Neural progenitor cell (in vitro differentiated cells): ENCODE measurements at regions not wholly inside any gene's neighbourhood (a gene's known extent, or its start where the extent isn't known, plus 50 kb on each side); places are given as distances from the start of the nearest gene placed in this dataset.

Experiments
- DNase-seq: peaks from one replicate; pipeline ENCODE4 v3.0.0-alpha.2; 2016; ENCODE audit warnings: low spot score
- H2AFZ ChIP-seq: fragments of 200-600 bp; sonication (generic); replicated peaks from 2 replicates; pipeline ENCODE4 v1.6.1; 2016; ENCODE audit warnings: antibody characterized with exemption
- H3F3A ChIP-seq: fragments of 200-600 bp; sonication (generic); 2 replicates; pipeline ENCODE4 v1.6.1; 2016; ENCODE audit warnings: antibody characterized with exemption, low read depth
- H3K27ac ChIP-seq: fragments of 200-600 bp; sonication (generic); 2 replicates; pipeline ENCODE4 v1.5.1; 2016; ENCODE audit warnings: mild to moderate bottlenecking
- H3K27me3 ChIP-seq: fragments of 200-600 bp; sonication (generic); 2 replicates; pipeline ENCODE4 v1.6.1; 2016; ENCODE audit warnings: mild to moderate bottlenecking, moderate library complexity
- H3K36me3 ChIP-seq: fragments of 200-600 bp; sonication (generic); 2 replicates; pipeline ENCODE4 v1.5.1; 2016
- H3K4me1 ChIP-seq: fragments of 200-600 bp; sonication (generic); 2 replicates; pipeline ENCODE4 v1.6.1; 2016; ENCODE audit warnings: mixed run types
- H3K4me2 ChIP-seq: fragments of 200-600 bp; sonication (generic); 2 replicates; pipeline ENCODE4 v1.6.1; 2016
- H3K4me3 ChIP-seq: fragments of 200-600 bp; sonication (generic); 2 replicates; pipeline ENCODE4 v1.5.1; 2016
- H3K79me2 ChIP-seq: fragments of 200-600 bp; sonication (generic); 2 replicates; pipeline ENCODE4 v1.6.1; 2016; ENCODE audit warnings: low read depth
- H3K9ac ChIP-seq: fragments of 200-600 bp; sonication (generic); 2 replicates; pipeline ENCODE4 v1.6.1; 2016
- H3K9me3 ChIP-seq: fragments of 200-600 bp; sonication (generic); 2 replicates; pipeline ENCODE4 v1.5.1; 2016; ENCODE audit warnings: low read depth
- H4K20me1 ChIP-seq: fragments of 200-600 bp; sonication (generic); 2 replicates; pipeline ENCODE4 v1.6.1; 2016; ENCODE audit warnings: low read depth
- H3K27ac Mint-ChIP-seq: 3 replicates; pipeline ENCODE4 v1.8.0; 2021; ENCODE audit warnings: mixed read lengths
- H3K27me3 Mint-ChIP-seq: 2 replicates; pipeline ENCODE4 v1.8.0; 2022; ENCODE audit warnings: low read depth, mild to moderate bottlenecking, inconsistent platforms, moderate library complexity, mixed read lengths; ENCODE audit not compliant: insufficient read depth
- H3K36me3 Mint-ChIP-seq: 3 replicates; pipeline ENCODE4 v1.8.0; 2021; ENCODE audit warnings: mixed read lengths
- H3K4me1 Mint-ChIP-seq: 3 replicates; pipeline ENCODE4 v1.8.0; 2021; ENCODE audit warnings: mixed read lengths
- H3K4me3 Mint-ChIP-seq: 3 replicates; pipeline ENCODE4 v1.8.0; 2021; ENCODE audit warnings: mild to moderate bottlenecking, moderate library complexity, mixed read lengths
- H3K9me3 Mint-ChIP-seq: 3 replicates; pipeline ENCODE4 v1.8.0; 2020; ENCODE audit warnings: mixed read lengths
- EZH2 ChIP-seq: fragments of 200-600 bp; sonication (generic); IDR thresholded peaks from 2 replicates; pipeline ENCODE4 v1.6.1; 2017; ENCODE audit warnings: antibody characterized with exemption, mild to moderate bottlenecking, moderate library complexity
- EZH2phosphoT487 ChIP-seq: fragments of 200-600 bp; sonication (generic); IDR thresholded peaks from 2 replicates; pipeline ENCODE4 v1.6.1; 2017; ENCODE audit warnings: antibody characterized with exemption
- TF ChIP-seq, protein P1 (sequence below): fragments of 200-600 bp; sonication (generic); IDR thresholded peaks from 2 replicates; pipeline ENCODE4 v1.5.1; 2017; ENCODE audit warnings: antibody characterized with exemption, mild to moderate bottlenecking

DNA sequence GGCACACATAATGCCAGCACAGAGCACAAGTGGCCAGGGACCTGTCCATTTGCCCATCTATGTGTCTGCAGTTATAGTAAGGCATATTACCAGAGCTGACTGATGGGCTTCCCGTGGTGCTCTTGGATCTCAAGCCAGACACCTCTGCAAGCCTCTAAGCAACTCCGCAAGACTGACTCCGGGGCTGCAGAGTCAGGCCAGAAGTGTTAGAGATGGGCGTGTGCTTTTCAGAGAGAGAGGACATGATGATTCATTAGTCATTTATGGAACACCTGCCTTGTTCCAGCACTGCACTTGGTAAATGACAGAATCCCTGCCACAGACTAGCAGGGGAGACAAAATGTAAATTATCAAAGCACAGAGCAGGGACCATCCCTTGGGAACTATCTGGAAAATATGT, 559.0 kb downstream of the PDCD6IP start:
- no peaks in the 10 kb centered on the region for H3K36me3 Mint-ChIP-seq
- no peaks in the 10 kb centered on the region for H3K4me1 ChIP-seq
- no peak overlapping the region for H3K4me3 ChIP-seq
- no peaks in the 10 kb centered on the region for H3K9me3 ChIP-seq
- H3K27ac ChIP-seq: no peak overlapping the region
- no peaks in the 10 kb centered on the region for H3K36me3 ChIP-seq
- no peak overlapping the region for H3K4me3 Mint-ChIP-seq
- no peaks in the 10 kb centered on the region for H3K9me3 Mint-ChIP-seq
- peaks cover 3% of the 10 kb centered on the region for H3K27me3 Mint-ChIP-seq
- no peaks in the 10 kb centered on the region for H3K79me2 ChIP-seq
- H3K27ac Mint-ChIP-seq: no peak overlapping the region
- H3K27me3 ChIP-seq: no peaks in the 10 kb centered on the region
- H3K4me2 ChIP-seq: no peak overlapping the region
- no peak overlapping the region for H2AFZ ChIP-seq
- no peak overlapping the region for H3K9ac ChIP-seq
- TF ChIP-seq EZH2 (no peak), EZH2phosphoT487 (no peak)
- TF ChIP-seq, protein P1, sequence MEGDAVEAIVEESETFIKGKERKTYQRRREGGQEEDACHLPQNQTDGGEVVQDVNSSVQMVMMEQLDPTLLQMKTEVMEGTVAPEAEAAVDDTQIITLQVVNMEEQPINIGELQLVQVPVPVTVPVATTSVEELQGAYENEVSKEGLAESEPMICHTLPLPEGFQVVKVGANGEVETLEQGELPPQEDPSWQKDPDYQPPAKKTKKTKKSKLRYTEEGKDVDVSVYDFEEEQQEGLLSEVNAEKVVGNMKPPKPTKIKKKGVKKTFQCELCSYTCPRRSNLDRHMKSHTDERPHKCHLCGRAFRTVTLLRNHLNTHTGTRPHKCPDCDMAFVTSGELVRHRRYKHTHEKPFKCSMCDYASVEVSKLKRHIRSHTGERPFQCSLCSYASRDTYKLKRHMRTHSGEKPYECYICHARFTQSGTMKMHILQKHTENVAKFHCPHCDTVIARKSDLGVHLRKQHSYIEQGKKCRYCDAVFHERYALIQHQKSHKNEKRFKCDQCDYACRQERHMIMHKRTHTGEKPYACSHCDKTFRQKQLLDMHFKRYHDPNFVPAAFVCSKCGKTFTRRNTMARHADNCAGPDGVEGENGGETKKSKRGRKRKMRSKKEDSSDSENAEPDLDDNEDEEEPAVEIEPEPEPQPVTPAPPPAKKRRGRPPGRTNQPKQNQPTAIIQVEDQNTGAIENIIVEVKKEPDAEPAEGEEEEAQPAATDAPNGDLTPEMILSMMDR: no peak
- H3K4me1 Mint-ChIP-seq: peaks cover 13% of the 10 kb centered on the region
- H3F3A ChIP-seq: no peaks in the 10 kb centered on the region
- H4K20me1 ChIP-seq: no peaks in the 10 kb centered on the region
- no peak for DNase-seq

DNA sequence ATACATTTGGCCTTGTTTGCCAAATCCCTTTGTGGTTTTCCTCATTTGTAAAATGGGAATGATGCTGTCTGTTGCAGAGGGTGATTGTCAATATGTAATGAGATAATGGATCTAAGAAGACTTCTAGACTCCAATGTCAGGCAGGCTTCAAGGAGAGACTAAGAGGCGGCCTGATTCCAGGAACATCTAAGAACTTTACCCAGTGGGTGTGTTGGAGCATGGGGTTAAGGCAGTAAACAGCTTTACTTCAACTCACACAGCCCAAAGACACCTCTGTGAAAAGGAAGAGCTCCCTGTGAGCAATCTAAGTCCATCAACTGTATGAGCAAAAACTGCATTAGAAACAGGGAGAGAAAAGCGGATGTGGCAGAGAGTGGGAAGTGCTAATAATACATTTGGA, 560.6 kb downstream of the PDCD6IP start:
- Histone ChIP-seq H3K4me2 (no peak overlapping the region), H3K4me3 (no peak overlapping the region), H3K9me3 (no peaks in the 10 kb centered on the region), H3K36me3 (no peaks in the 10 kb centered on the region), H3K9ac (no peak overlapping the region), H4K20me1 (no peaks in the 10 kb centered on the region), H3K4me1 (no peaks in the 10 kb centered on the region), H3K27ac (no peak overlapping the region), H3K27me3 (peaks cover 12% of the 10 kb centered on the region), H3K79me2 (no peaks in the 10 kb centered on the region), H3F3A (no peaks in the 10 kb centered on the region), H2AFZ (no peak overlapping the region)
- H3K27me3 Mint-ChIP-seq: peaks cover 5% of the 10 kb centered on the region
- peaks cover 5% of the 10 kb centered on the region for H3K36me3 Mint-ChIP-seq
- H3K27ac Mint-ChIP-seq: no peak overlapping the region
- no peak overlapping the region for H3K4me3 Mint-ChIP-seq
- no peak for DNase-seq
- peaks cover 19% of the 10 kb centered on the region for H3K4me1 Mint-ChIP-seq
- TF ChIP-seq EZH2phosphoT487: no peak
- TF ChIP-seq, protein P1: no peak
- no peak for TF ChIP-seq EZH2
- peaks cover 6% of the 10 kb centered on the region for H3K9me3 Mint-ChIP-seq

DNA sequence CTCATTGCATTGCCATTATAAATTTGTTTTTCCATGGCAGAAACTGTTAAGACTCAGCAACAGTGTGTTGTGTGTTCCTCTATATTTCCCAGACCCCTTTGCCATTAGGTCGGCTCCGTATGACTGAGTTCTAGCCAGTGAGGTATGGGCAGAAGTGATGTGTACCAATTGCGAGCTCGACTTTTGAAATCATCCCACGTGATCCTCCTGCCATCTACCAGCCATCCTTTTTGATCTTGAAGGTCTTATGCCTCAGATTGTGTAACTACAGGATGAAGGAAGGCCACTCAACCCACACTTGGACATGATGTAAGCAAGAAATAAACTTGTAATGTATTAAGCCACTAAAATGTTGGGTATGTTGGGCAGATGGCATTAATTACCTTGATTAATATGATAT, 562.3 kb downstream of the PDCD6IP start:
- H3K4me3 ChIP-seq: no peak overlapping the region
- H3K9me3 ChIP-seq: no peaks in the 10 kb centered on the region
- TF ChIP-seq EZH2phosphoT487: no peak
- TF ChIP-seq, protein P1: no peak
- no peak for TF ChIP-seq EZH2
- Mint-ChIP-seq H3K27me3 (peaks cover 5% of the 10 kb centered on the region), H3K9me3 (peaks cover 13% of the 10 kb centered on the region), H3K4me3 (no peak overlapping the region), H3K36me3 (peaks cover 5% of the 10 kb centered on the region), H3K27ac (no peak overlapping the region), H3K4me1 (peaks cover 32% of the 10 kb centered on the region)
- H4K20me1 ChIP-seq: no peaks in the 10 kb centered on the region
- H3K9ac ChIP-seq: no peak overlapping the region
- H3K4me1 ChIP-seq: peaks cover 7% of the 10 kb centered on the region
- no peak overlapping the region for H3K4me2 ChIP-seq
- no peak overlapping the region for H2AFZ ChIP-seq
- H3F3A ChIP-seq: peaks cover 7% of the 10 kb centered on the region
- DNase-seq: no peak
- no peak overlapping the region for H3K27ac ChIP-seq
- peaks cover 12% of the 10 kb centered on the region for H3K27me3 ChIP-seq
- no peaks in the 10 kb centered on the region for H3K79me2 ChIP-seq
- no peaks in the 10 kb centered on the region for H3K36me3 ChIP-seq
